MM.1S (cell line): ENCODE measurements at regions not wholly inside any gene's neighbourhood (a gene's known extent, or its start where the extent isn't known, plus 50 kb on each side); places are given as distances from the start of the nearest gene placed in this dataset.

ENCODE experiments used
- DNase-seq: peaks from one replicate; pipeline ENCODE4 v3.0.0-alpha.2; 2015
- H2AFZ ChIP-seq: fragments of 300-600 bp; sonication (generic); 2 replicates; pipeline ENCODE4 v1.6.0; 2016; ENCODE audit warnings: antibody characterized with exemption, low read length
- H3F3A ChIP-seq: fragments of 300-600 bp; sonication (generic); 2 replicates; pipeline ENCODE4 v1.6.1; 2016; ENCODE audit warnings: mild to moderate bottlenecking, antibody characterized with exemption, low read length, moderate library complexity, mixed read lengths; ENCODE audit not compliant: insufficient read depth
- H3K27ac ChIP-seq: fragments of 300-600 bp; sonication (generic); 2 replicates; pipeline ENCODE4 v1.5.1; 2016; ENCODE audit warnings: mild to moderate bottlenecking, low read length
- H3K27me3 ChIP-seq: fragments of 300-600 bp; sonication (generic); replicated peaks from 2 replicates; pipeline ENCODE4 v1.6.0; 2016; ENCODE audit warnings: low read length; ENCODE audit not compliant: insufficient read depth
- H3K36me3 ChIP-seq: fragments of 300-600 bp; sonication (generic); replicated peaks from 2 replicates; pipeline ENCODE4 v1.6.1; 2016; ENCODE audit warnings: mild to moderate bottlenecking, low read length, mixed read lengths; ENCODE audit not compliant: insufficient read depth
- H3K4me1 ChIP-seq: fragments of 300-600 bp; sonication (generic); 2 replicates; pipeline ENCODE4 v1.6.1; 2016; ENCODE audit warnings: low read length, mixed read lengths
- H3K4me2 ChIP-seq: fragments of 300-600 bp; sonication (generic); 2 replicates; pipeline ENCODE4 v1.6.0; 2016; ENCODE audit warnings: low read depth, low read length
- H3K4me3 ChIP-seq: fragments of 300-600 bp; sonication (generic); 2 replicates; pipeline ENCODE4 v1.5.1; 2016; ENCODE audit warnings: low read length, mixed read lengths
- H3K79me2 ChIP-seq: fragments of 300-600 bp; sonication (generic); 2 replicates; pipeline ENCODE4 v1.6.1; 2016; ENCODE audit warnings: mixed run types, low read length, mixed read lengths
- H3K9ac ChIP-seq: fragments of 300-600 bp; sonication (generic); 2 replicates; pipeline ENCODE4 v1.6.1; 2016; ENCODE audit warnings: low read length, mixed read lengths
- H3K9me2 ChIP-seq: fragments of 300-600 bp; sonication (generic); replicated peaks from 2 replicates; pipeline ENCODE4 v1.6.1; 2016; ENCODE audit warnings: mild to moderate bottlenecking, low read length, mixed read lengths; ENCODE audit not compliant: insufficient read depth
- H3K9me3 ChIP-seq: fragments of 300-600 bp; sonication (generic); replicated peaks from 2 replicates; pipeline ENCODE4 v1.6.1; 2016; ENCODE audit warnings: mild to moderate bottlenecking, low read length, mixed read lengths; ENCODE audit not compliant: insufficient read depth
- H4K20me1 ChIP-seq: fragments of 300-600 bp; sonication (generic); 2 replicates; pipeline ENCODE4 v1.6.1; 2016; ENCODE audit warnings: mild to moderate bottlenecking, low read length, moderate library complexity, mixed read lengths; ENCODE audit not compliant: insufficient read depth
- CTCF ChIP-seq: fragments of 300-600 bp; sonication (generic); IDR thresholded peaks from 2 replicates; pipeline ENCODE4 v1.5.1; 2016; ENCODE audit warnings: antibody characterized with exemption, low read length, mixed read lengths
- EZH2 ChIP-seq: fragments of 300-600 bp; sonication (generic); optimal IDR thresholded peaks from 2 replicates; pipeline ENCODE3; 2017; ENCODE audit warnings: low read depth, mild to moderate bottlenecking, antibody characterized with exemption, low read length, mixed read lengths
- EZH2phosphoT487 ChIP-seq: fragments of 300-600 bp; sonication (generic); IDR thresholded peaks from 2 replicates; pipeline ENCODE4 v1.6.1; 2018; ENCODE audit warnings: antibody characterized with exemption, low read length

GRCh38 chr10:25797888-25798429 lies 136.1 kb upstream of the MYO3A start:
- no peaks in the 10 kb centered on the region for H3K9me2 ChIP-seq
- no peaks in the 10 kb centered on the region for H3K79me2 ChIP-seq
- no peaks in the 10 kb centered on the region for H3K9me3 ChIP-seq
- no peak overlapping the region for H3K4me2 ChIP-seq
- DNase-seq = no peak
- no peak overlapping the region for H3K9ac ChIP-seq
- no peaks in the 10 kb centered on the region for H4K20me1 ChIP-seq
- TF ChIP-seq EZH2 (no peak), CTCF (no peak), EZH2phosphoT487 (no peak)
- H3K27ac ChIP-seq = no peak overlapping the region
- no peaks in the 10 kb centered on the region for H3F3A ChIP-seq
- H3K4me1 ChIP-seq = no peaks in the 10 kb centered on the region
- no peaks in the 10 kb centered on the region for H3K36me3 ChIP-seq
- H2AFZ ChIP-seq = no peak overlapping the region
- H3K27me3 ChIP-seq = no peaks in the 10 kb centered on the region
- H3K4me3 ChIP-seq = no peak overlapping the region

- no peaks in the 10 kb centered on the region for H3K27me3 ChIP-seq
- H3K9me3 ChIP-seq = no peaks in the 10 kb centered on the region
- no peaks in the 10 kb centered on the region for H3K36me3 ChIP-seq
- H4K20me1 ChIP-seq = no peaks in the 10 kb centered on the region
- no peaks in the 10 kb centered on the region for H3K4me1 ChIP-seq
- no peak overlapping the region for H3K4me2 ChIP-seq
- H3F3A ChIP-seq = no peaks in the 10 kb centered on the region
- DNase-seq = no peak
- no peaks in the 10 kb centered on the region for H3K79me2 ChIP-seq
- H3K9ac ChIP-seq = no peak overlapping the region
- H2AFZ ChIP-seq = no peak overlapping the region
- no peaks in the 10 kb centered on the region for H3K9me2 ChIP-seq
- no peak overlapping the region for H3K4me3 ChIP-seq
- TF ChIP-seq EZH2phosphoT487 (no peak), EZH2 (no peak)
- no peak overlapping the region for H3K27ac ChIP-seq
Measured at GRCh38 chr10:25804505-25804904, 129.5 kb upstream of the MYO3A start.

GRCh38 chr10:25805986-25806385 lies 128.0 kb upstream of the MYO3A start:
- H3K36me3 ChIP-seq = no peaks in the 10 kb centered on the region
- no peaks in the 10 kb centered on the region for H3F3A ChIP-seq
- no peak overlapping the region for H3K4me2 ChIP-seq
- TF ChIP-seq EZH2phosphoT487 (no peak), CTCF (no peak)
- H2AFZ ChIP-seq = no peak overlapping the region
- H3K27me3 ChIP-seq = no peaks in the 10 kb centered on the region
- H3K9ac ChIP-seq = no peak overlapping the region
- no peak overlapping the region for H3K27ac ChIP-seq
- no peaks in the 10 kb centered on the region for H3K9me2 ChIP-seq
- H3K4me1 ChIP-seq = no peaks in the 10 kb centered on the region
- DNase-seq = no peak
- no peaks in the 10 kb centered on the region for H4K20me1 ChIP-seq
- H3K9me3 ChIP-seq = no peaks in the 10 kb centered on the region
- no peak overlapping the region for H3K4me3 ChIP-seq
- no peaks in the 10 kb centered on the region for H3K79me2 ChIP-seq

- no peak overlapping the region for H3K4me2 ChIP-seq
- no peak overlapping the region for H2AFZ ChIP-seq
Measured at GRCh38 chr10:25808372-25808771, 125.7 kb upstream of the MYO3A start.

More at GRCh38 chr10:25808372-25808771, 125.7 kb upstream of the MYO3A start:
- TF ChIP-seq CTCF (no peak), EZH2 (no peak), EZH2phosphoT487 (no peak)
- Histone ChIP-seq H3K27ac (no peak overlapping the region), H3K9me2 (no peaks in the 10 kb centered on the region), H3K9ac (no peak overlapping the region), H3F3A (no peaks in the 10 kb centered on the region), H3K4me3 (no peak overlapping the region), H3K79me2 (no peaks in the 10 kb centered on the region), H3K36me3 (no peaks in the 10 kb centered on the region), H3K27me3 (no peaks in the 10 kb centered on the region), H3K9me3 (no peaks in the 10 kb centered on the region), H3K4me1 (no peaks in the 10 kb centered on the region), H4K20me1 (no peaks in the 10 kb centered on the region)
- DNase-seq = no peak
